Keratinocyte (primary cell): ENCODE measurements at regions not wholly inside any gene's neighbourhood (a gene's known extent, or its start where the extent isn't known, plus 50 kb on each side); places are given as distances from the start of the nearest gene placed in this dataset.

ENCODE experiments used
- DNase-seq: peaks from one replicate; pipeline ENCODE4 v3.0.0-alpha.2; 2011; ENCODE audit warnings: low read depth, missing footprints, low spot score
- FAIRE-seq: peaks from 2 replicates; lab custom pipeline; 2011; peaks lifted over from hg19 to GRCh38; lab: Jason Lieb, UNC
- H2AFZ ChIP-seq: 2 replicates; pipeline ENCODE4 v1.6.0; 2012; ENCODE audit warnings: low read length, control low read depth, inconsistent platforms; ENCODE audit not compliant: control insufficient read depth
- H3K27ac ChIP-seq: 2 replicates; pipeline ENCODE4 v1.5.1; 2011; ENCODE audit warnings: low read length; ENCODE audit not compliant: control insufficient read depth, insufficient read depth
- H3K27me3 ChIP-seq: 3 replicates; pipeline ENCODE4 v1.6.0; 2011; ENCODE audit warnings: low read length; ENCODE audit not compliant: control insufficient read depth, insufficient read depth; ENCODE audit errors: extremely low read depth
- H3K36me3 ChIP-seq, 2 experiments: 2 replicates in 1 of 2; 3 replicates in 1 of 2; pipeline ENCODE4 v1.5.1; 2011; ENCODE audit warnings: low read length in 2 of 2, mild to moderate bottlenecking in 1 of 2; ENCODE audit not compliant: control insufficient read depth in 2 of 2, insufficient read depth in 2 of 2; ENCODE audit errors: extremely low read depth in 1 of 2
- H3K4me1 ChIP-seq: 3 replicates; pipeline ENCODE4 v1.5.1; 2011; ENCODE audit warnings: low read length; ENCODE audit not compliant: control insufficient read depth, insufficient read depth; ENCODE audit errors: extremely low read depth
- H3K4me2 ChIP-seq: 3 replicates; pipeline ENCODE4 v1.6.0; 2011; ENCODE audit warnings: low read depth, low read length; ENCODE audit not compliant: control insufficient read depth, insufficient read depth; ENCODE audit errors: extremely low read depth
- H3K4me3 ChIP-seq, 3 experiments: fragments of 200-600 bp in 1 of 3; sonication (generic) in 1 of 3; 2 replicates in 2 of 3; 3 replicates in 1 of 3; pipeline ENCODE4 v1.5.1; 2011 to 2016; ENCODE audit warnings: low read length in 3 of 3, mild to moderate bottlenecking in 3 of 3, control low read depth in 2 of 3, inconsistent platforms in 1 of 3, low read depth in 1 of 3, mixed read lengths in 1 of 3, mixed run types in 1 of 3, moderate library complexity in 1 of 3; ENCODE audit not compliant: control insufficient read depth in 2 of 3, insufficient read depth in 2 of 3; ENCODE audit errors: extremely low read depth in 1 of 3
- H3K79me2 ChIP-seq: 2 replicates; pipeline ENCODE4 v1.6.0; 2012; ENCODE audit warnings: low read length; ENCODE audit not compliant: control insufficient read depth, insufficient read depth
- H3K9ac ChIP-seq: 3 replicates; pipeline ENCODE4 v1.6.0; 2011; ENCODE audit warnings: low read length; ENCODE audit not compliant: control insufficient read depth, insufficient read depth; ENCODE audit errors: extremely low read depth
- H3K9me1 ChIP-seq: 3 replicates; pipeline ENCODE4 v1.6.0; 2011; ENCODE audit warnings: low read length; ENCODE audit not compliant: control insufficient read depth, insufficient read depth; ENCODE audit errors: extremely low read depth
- H3K9me3 ChIP-seq: 2 replicates; pipeline ENCODE4 v1.5.1; 2012; ENCODE audit warnings: low read depth, low read length; ENCODE audit not compliant: control insufficient read depth
- H4K20me1 ChIP-seq: 3 replicates; pipeline ENCODE4 v1.6.0; 2011; ENCODE audit warnings: low read length; ENCODE audit not compliant: control insufficient read depth, insufficient read depth; ENCODE audit errors: extremely low read depth
- CTCF ChIP-seq, 3 experiments: IDR thresholded peaks in 1 of 3; conservative IDR thresholded peaks in 1 of 3; optimal IDR thresholded peaks in 1 of 3; 2 replicates in 2 of 3; 3 replicates in 1 of 3; pipeline versions ENCODE3 to v1.5.1; 2011; ENCODE audit warnings: low read length in 3 of 3, mild to moderate bottlenecking in 3 of 3, moderate library complexity in 2 of 3, control low read depth in 1 of 3, inconsistent platforms in 1 of 3; ENCODE audit not compliant: insufficient read depth in 2 of 3; ENCODE audit errors: extremely low read depth in 1 of 3
- EZH2 ChIP-seq: IDR thresholded peaks from one replicate; pipeline ENCODE4 v1.6.1; 2012; ENCODE audit warnings: inconsistent platforms, mild to moderate bottlenecking, low read length, moderate library complexity
- dilution Hi-C: fragments of 300-500 bp; cut with MboI; formaldehyde crosslinking; loops from one replicate; pipeline ENCODE4 v1.7.0; 2020; ENCODE audit warnings: low sequenced_read_pairs; ENCODE audit not compliant: extremely low pct_ligation_motif_present

- H3K36me3 ChIP-seq = no peaks in the 10 kb centered on the region
- H3K9me3 ChIP-seq = no peaks in the 10 kb centered on the region
- H3K4me1 ChIP-seq = no peaks in the 10 kb centered on the region
- H3K4me2 ChIP-seq = no peak overlapping the region
- DNase-seq = no peak
- H3K9me1 ChIP-seq = no peaks in the 10 kb centered on the region
- H3K79me2 ChIP-seq = no peaks in the 10 kb centered on the region
- no peak overlapping the region for H3K27ac ChIP-seq
- H3K4me3 ChIP-seq = no peak overlapping the region
- FAIRE-seq = no peak
- TF ChIP-seq CTCF (optimal IDR thresholded peaks at IDR 0.05 in 1 of 3, IDR thresholded peaks at IDR 0.05 in 1 of 3, conservative IDR thresholded peaks at IDR 0.05 in 1 of 3; ENCODE audit: extremely low read depth in 1 of 3, insufficient read depth in 2 of 3, low read length in 3 of 3) = no peak
- no peak for TF ChIP-seq EZH2
- no peaks in the 10 kb centered on the region for H4K20me1 ChIP-seq
- H2AFZ ChIP-seq = no peak overlapping the region
- no peaks in the 10 kb centered on the region for H3K27me3 ChIP-seq
- no peak overlapping the region for H3K9ac ChIP-seq
- dilution Hi-C loops = no loop called here
Measured at GRCh38 chr5:108545301-108545700, 163.4 kb upstream of the FBXL17 start.

- Histone ChIP-seq H3K27me3 (no peaks in the 10 kb centered on the region), H3K4me1 (no peaks in the 10 kb centered on the region), H3K9me3 (no peaks in the 10 kb centered on the region), H3K4me2 (no peak overlapping the region), H3K27ac (no peak overlapping the region), H3K9me1 (no peaks in the 10 kb centered on the region), H2AFZ (no peak overlapping the region), H3K79me2 (no peaks in the 10 kb centered on the region), H4K20me1 (no peaks in the 10 kb centered on the region), H3K36me3 (no peaks in the 10 kb centered on the region), H3K9ac (no peak overlapping the region), H3K4me3 (no peak overlapping the region)
- TF ChIP-seq EZH2 (no peak), CTCF (optimal IDR thresholded peaks at IDR 0.05 in 1 of 3, IDR thresholded peaks at IDR 0.05 in 1 of 3, conservative IDR thresholded peaks at IDR 0.05 in 1 of 3; ENCODE audit: extremely low read depth in 1 of 3, insufficient read depth in 2 of 3, low read length in 3 of 3) (no peak)
- DNase-seq (no peak), FAIRE-seq (no peak)
- dilution Hi-C loops = no loop called here
Measured at GRCh38 chr5:108543486-108543885, 161.6 kb upstream of the FBXL17 start.
